HG03097 (cell line): ENCODE measurements at regions not wholly inside any gene's neighbourhood (a gene's known extent, or its start where the extent isn't known, plus 50 kb on each side); places are given as distances from the start of the nearest gene placed in this dataset.

Experiments
- ATAC-seq: cut with Tn5 transposase; IDR thresholded peaks from one replicate; pipeline ENCODE4 v1.9.1; 2021; ENCODE audit not compliant: unreplicated experiment, low FRiP score

DNA sequence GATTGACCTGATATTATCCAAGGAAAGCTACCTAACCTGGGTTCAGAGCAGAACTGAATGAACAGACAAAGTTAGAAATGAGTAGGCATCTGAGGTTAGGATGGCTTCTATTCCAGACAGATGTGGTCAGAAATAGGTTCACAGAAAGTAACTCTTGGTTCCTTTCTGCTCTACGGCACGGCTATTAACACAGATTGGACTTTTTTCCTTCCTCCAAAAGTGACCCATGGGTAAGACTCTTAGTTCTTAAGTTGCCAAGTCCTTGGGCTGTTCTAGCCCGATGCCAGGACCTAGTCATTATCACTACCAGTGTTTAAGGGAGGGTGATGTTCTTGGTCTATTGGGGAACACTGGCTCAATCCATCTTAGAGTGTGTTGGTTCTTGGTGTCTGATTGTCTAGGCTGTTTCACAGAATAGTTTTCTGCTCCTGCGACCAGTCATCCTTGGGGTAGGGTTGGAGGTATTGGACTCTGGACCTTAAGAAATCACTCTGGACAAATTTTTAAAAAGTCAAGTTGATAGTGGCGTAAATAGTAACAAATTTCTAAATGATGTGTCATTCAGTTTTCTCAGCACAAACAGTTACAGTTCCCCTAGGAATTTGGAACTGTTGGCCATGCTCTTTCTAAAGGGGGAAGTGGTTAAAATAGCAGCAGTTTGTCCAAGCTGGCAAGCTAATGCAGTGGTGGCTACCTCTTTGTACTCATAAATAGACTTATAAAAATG, 60.1 kb upstream of the MYCBP2 start:
- no peak for ATAC-seq

GRCh38 chr13:77386046-77386445, 59.2 kb upstream of the MYCBP2 start:
- ATAC-seq = no peak

DNA sequence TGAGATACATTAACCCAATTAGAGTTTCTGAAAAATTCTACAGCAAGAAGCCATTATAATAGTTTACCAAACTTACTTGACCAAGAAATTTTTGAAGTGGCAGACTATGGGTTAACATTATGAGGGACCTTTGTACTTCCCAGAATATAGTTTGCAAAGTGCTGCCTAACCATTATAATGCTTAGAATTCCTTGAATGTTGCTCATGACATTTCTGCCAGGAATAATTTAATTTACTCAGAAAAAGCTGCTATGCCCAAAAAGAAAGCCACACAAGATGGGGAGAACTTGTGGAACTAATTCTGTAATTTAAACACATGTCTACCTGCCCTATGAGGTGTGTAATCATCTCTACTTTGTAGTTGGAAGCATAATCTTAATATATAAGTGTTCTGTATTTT, 58.1 kb upstream of the MYCBP2 start:
- no peak for ATAC-seq

GRCh38 chr13:77383097-77383496, 56.2 kb upstream of the MYCBP2 start:
- ATAC-seq = no peak

GRCh38 chr13:77381059-77381458, 54.2 kb upstream of the MYCBP2 start:
- ATAC-seq = no peak

DNA sequence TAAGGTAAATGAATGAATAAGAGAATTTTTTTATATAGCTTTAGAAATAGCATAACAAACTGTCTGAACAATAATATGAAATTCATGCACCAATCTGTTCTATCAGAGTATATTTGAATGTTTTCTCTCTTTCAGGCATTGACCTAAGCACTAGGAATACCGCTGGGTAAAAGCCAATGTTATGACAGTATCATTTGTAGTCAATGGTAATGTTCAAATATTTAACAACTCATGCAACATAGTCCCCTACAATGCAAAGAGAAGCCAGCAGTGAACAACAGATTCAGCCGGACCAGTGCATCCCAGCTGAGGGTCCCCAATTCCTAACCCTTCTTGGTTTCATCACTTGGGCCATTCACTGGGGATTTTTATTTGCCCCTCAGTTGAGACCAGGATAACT, 52.6 kb upstream of the MYCBP2 start:
- no peak for ATAC-seq

DNA sequence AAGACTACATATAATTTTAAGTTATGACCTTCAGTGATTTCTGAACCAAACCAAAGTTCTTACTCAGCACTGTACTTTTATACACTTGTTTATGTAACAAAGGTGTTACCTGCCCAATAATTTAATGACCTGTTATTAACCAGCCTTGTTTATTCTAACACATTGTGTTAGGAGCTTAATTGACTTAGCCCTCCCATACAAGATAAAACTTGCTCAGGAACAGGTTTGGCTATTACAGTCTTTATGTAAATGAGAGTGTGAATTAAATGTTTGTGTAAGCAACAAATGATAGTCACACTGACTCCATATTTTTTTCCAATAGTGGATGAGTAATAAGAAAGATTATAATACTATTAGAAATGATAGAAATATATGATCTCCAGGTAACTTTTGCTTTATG, 51.8 kb upstream of the MYCBP2 start:
- no peak for ATAC-seq

DNA sequence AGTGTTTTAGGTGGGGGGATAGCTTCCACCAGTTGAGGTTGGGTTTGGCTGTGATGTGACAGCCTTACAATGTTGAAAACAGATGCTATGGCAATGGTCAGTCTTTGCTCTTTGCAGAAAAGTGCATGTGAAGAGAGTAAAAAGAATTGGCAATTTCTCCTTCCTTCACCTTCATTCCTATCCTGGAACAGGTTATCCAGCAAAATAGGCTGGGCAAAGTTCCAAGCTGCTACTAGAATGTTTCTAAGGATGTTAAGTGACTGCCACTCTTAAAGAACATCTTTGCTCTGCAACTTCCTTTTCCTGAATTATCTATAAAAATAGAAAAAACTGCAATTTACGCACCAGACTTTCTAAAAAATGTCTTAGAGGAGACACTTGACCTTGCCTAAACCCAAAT, 50.1 kb upstream of the MYCBP2 start:
- no peak for ATAC-seq
